Mesothelial cell of epicardium (in vitro differentiated cells): ENCODE measurements at regions not wholly inside any gene's neighbourhood (a gene's known extent, or its start where the extent isn't known, plus 50 kb on each side); places are given as distances from the start of the nearest gene placed in this dataset.

Experiments used
- DNase-seq, 2 experiments: peaks; one replicate each; pipeline ENCODE4 v3.0.0; 2021; ENCODE audit warnings: low spot score in 2 of 2; ENCODE audit not compliant: unreplicated experiment in 2 of 2
- H3K27ac Mint-ChIP-seq: 2 replicates; pipeline ENCODE4 v1.8.0; 2021; ENCODE audit warnings: mixed read lengths
- H3K27me3 Mint-ChIP-seq: 2 replicates; pipeline ENCODE4 v1.8.0; 2021; ENCODE audit warnings: low read depth, mixed read lengths
- H3K36me3 Mint-ChIP-seq: 2 replicates; pipeline ENCODE4 v1.8.0; 2021; ENCODE audit warnings: mixed read lengths
- H3K4me1 Mint-ChIP-seq: 2 replicates; pipeline ENCODE4 v1.8.0; 2021; ENCODE audit warnings: mixed read lengths
- H3K4me3 Mint-ChIP-seq: 2 replicates; pipeline ENCODE4 v1.8.0; 2021; ENCODE audit warnings: mild to moderate bottlenecking, moderate library complexity, mixed read lengths
- H3K9me3 Mint-ChIP-seq: 2 replicates; pipeline ENCODE4 v1.8.0; 2021; ENCODE audit warnings: mixed read lengths
- TF ChIP-seq, protein P1 (sequence below): fragments of 200-600 bp; sonication (generic); IDR thresholded peaks from one replicate; pipeline ENCODE4 v1.5.0; 2021; ENCODE audit warnings: antibody characterized with exemption; ENCODE audit not compliant: unreplicated experiment

DNA sequence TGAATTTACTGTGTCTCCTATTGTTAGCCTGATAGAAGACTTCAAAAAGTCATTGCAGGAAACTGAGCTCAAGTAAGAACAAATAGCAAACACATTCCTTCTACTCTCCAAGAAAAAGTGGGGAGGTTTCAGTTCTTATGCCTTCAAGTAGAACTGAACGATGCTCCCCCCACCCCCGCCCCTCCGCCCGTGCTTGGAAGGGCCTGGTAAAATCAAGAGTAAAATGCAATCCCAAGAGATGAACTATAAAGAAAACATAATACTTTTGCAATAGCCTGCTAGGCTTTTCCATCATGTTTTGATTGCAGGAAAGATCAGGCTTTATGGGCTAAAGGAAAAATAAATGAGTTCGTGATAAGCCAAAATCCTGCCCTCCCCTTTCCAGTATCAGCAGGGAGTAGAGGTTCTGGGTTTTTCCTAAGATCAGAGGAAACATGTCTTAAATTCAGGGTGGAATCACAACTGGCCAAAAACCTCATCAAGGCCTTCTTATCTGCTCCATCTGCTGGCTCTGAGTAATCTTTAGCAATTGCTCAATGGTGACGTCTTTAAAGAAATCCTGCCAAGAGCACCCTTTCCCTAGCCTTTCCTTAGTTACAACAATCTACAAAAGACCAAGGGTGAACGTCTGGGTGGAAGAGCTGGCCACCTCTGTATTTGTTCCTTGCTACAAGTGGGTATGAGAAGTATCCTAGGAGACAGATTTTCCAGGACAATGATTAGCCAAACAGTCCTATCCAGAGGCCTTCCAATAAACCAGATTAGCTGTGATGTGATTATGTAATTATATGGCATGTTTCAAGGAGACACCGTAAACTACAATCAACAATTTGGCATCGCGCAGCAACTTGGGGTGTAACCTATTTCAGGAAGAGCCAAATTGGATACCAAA is 66.3 kb upstream of the FAM9C start:
- Mint-ChIP-seq H3K4me3 (no peak overlapping the region), H3K4me1 (peaks cover 23% of the 10 kb centered on the region), H3K9me3 (peaks cover 35% of the 10 kb centered on the region), H3K36me3 (peaks cover 5% of the 10 kb centered on the region), H3K27ac (peak overlapping the region; percentile 82), H3K27me3 (no peaks in the 10 kb centered on the region)
- DNase-seq, result no peak
- TF ChIP-seq, protein P1, sequence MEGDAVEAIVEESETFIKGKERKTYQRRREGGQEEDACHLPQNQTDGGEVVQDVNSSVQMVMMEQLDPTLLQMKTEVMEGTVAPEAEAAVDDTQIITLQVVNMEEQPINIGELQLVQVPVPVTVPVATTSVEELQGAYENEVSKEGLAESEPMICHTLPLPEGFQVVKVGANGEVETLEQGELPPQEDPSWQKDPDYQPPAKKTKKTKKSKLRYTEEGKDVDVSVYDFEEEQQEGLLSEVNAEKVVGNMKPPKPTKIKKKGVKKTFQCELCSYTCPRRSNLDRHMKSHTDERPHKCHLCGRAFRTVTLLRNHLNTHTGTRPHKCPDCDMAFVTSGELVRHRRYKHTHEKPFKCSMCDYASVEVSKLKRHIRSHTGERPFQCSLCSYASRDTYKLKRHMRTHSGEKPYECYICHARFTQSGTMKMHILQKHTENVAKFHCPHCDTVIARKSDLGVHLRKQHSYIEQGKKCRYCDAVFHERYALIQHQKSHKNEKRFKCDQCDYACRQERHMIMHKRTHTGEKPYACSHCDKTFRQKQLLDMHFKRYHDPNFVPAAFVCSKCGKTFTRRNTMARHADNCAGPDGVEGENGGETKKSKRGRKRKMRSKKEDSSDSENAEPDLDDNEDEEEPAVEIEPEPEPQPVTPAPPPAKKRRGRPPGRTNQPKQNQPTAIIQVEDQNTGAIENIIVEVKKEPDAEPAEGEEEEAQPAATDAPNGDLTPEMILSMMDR, result no peak

DNA sequence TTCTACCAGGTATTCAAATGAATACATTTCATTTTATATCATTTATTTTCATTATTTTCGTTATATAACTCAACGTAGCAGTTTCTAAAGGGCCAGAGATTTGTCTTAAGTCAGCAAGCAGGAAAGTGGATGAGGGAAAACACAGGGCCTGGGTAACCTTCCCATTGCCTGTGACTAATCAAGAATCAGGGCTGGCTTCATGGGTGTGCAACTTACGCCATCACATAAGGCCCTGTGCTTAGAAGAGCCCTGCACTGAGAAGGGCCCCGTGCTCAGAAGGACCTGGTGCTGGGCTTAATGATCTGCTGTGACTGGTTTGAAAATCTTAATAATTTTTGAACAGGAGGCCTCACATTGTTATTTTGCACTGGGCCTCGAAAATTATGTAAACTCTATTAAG is 65.4 kb upstream of the FAM9C start:
- H3K36me3 Mint-ChIP-seq, result peaks cover 5% of the 10 kb centered on the region
- H3K27me3 Mint-ChIP-seq, result no peaks in the 10 kb centered on the region
- peaks cover 39% of the 10 kb centered on the region for H3K9me3 Mint-ChIP-seq
- peak overlapping the region; percentile 82 for H3K27ac Mint-ChIP-seq
- no peak for DNase-seq
- H3K4me1 Mint-ChIP-seq, result peaks cover 27% of the 10 kb centered on the region
- H3K4me3 Mint-ChIP-seq, result no peak overlapping the region
- TF ChIP-seq, protein P1, result no peak

DNA sequence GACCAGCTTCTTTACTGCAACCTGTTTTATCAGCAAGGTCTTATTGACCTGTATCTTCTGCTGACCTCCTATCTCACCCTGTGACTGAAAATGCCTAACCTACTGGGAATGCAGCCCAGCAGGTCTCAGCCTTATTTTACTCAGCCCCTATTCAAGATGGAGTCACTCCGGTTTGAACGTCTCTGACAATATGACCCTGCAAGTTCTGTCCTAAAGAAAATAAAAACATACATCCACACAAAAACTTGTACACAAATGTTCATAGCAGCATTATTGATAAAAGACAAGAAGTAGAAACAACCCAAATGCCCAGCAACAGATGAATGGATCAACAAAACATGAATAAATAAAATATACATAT is 59.5 kb upstream of the FAM9C start:
- peaks cover 42% of the 10 kb centered on the region for H3K4me1 Mint-ChIP-seq
- H3K4me3 Mint-ChIP-seq, result no peak overlapping the region
- no peaks in the 10 kb centered on the region for H3K27me3 Mint-ChIP-seq
- TF ChIP-seq, protein P1, result no peak
- H3K36me3 Mint-ChIP-seq, result no peaks in the 10 kb centered on the region
- no peak for DNase-seq
- no peak overlapping the region for H3K27ac Mint-ChIP-seq
- H3K9me3 Mint-ChIP-seq, result peaks cover 45% of the 10 kb centered on the region

DNA sequence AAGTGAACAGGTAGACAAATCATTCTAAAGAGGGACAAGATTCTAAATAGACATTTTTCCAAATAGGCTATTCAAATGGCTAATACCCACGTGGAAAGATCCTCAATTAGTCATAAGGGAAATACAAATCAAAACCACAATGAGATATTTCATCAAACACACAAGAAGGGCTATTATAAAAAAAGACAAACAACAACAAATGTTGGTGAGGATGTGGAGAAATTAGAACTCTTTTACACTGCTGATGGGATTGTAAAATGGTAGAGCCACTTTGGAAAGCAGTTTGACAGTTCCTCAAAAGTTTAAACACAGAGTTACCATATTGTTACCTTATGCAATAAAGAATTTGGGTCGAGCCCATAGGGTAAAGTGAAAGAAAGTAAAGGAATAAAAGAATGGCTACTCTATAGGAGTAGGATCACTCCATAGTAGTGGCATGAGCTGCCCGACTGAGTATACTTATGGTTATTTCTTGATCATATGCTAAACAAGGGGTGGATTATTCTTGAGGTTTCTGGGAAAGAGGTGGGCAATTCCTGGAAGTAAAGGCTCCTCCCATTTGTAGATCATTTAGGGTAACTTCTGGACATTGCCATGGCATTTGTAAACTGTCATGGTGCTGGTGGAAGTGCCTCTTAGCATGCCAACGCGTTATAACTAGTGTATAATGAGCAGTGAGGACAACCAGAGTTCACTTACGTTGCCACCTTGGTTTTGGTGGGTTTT is 58.9 kb upstream of the FAM9C start:
- no peak for DNase-seq
- Mint-ChIP-seq H3K27me3 (no peaks in the 10 kb centered on the region), H3K9me3 (peaks cover 48% of the 10 kb centered on the region), H3K27ac (no peak overlapping the region), H3K4me3 (no peak overlapping the region), H3K4me1 (peaks cover 41% of the 10 kb centered on the region), H3K36me3 (no peaks in the 10 kb centered on the region)
- TF ChIP-seq, protein P1, result no peak

DNA sequence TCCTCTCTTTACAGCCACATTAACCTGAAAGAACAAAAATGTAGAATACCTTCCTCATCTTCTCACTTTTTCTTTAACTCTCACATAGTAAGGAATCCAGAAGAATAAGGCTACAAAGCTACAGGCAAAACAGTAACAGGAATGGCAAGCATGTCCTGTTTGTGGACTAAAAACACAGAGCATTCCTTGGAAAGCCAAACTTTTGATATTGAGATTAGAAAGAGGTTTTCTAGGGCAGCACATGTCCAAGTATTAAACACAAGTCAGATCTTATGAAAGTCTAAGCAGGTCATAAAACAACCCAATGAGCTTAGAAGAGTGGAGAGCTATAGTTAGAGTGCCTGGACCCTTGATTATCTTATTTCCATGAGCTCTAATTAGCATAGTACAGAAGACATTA is 58.2 kb upstream of the FAM9C start:
- Mint-ChIP-seq H3K27me3 (no peaks in the 10 kb centered on the region), H3K9me3 (peaks cover 54% of the 10 kb centered on the region), H3K4me3 (no peak overlapping the region), H3K36me3 (no peaks in the 10 kb centered on the region), H3K27ac (peak overlapping the region; percentile 31), H3K4me1 (peaks cover 40% of the 10 kb centered on the region)
- TF ChIP-seq, protein P1, result no peak
- no peak for DNase-seq
